OCI-LY7 (cell line): ENCODE measurements at regions not wholly inside any gene's neighbourhood (a gene's known extent, or its start where the extent isn't known, plus 50 kb on each side); places are given as distances from the start of the nearest gene placed in this dataset.

ENCODE experiments used
- BruUV-seq: library from RNA; stranded (reverse); fragments of 400-500 nt; replicated peaks from 2 replicates; lab custom pipeline; 2021; lab: Mats Ljungman, UMichigan
- CTCF ChIA-PET: fragments of 300-600 bp; sonication (Branson Sonifier 250); formaldehyde crosslinking; loops from one replicate; lab custom pipeline; 2022; ENCODE audit warnings: antibody characterized with exemption; ENCODE audit not compliant: unreplicated experiment; lab: Charles Lee
- POLR2A ChIA-PET: fragments of 300-600 bp; sonication (Branson Sonifier 250); formaldehyde crosslinking; loops from one replicate; lab custom pipeline; 2022; ENCODE audit warnings: antibody characterized with exemption; lab: Charles Lee
- DNase-seq: peaks from one replicate; pipeline ENCODE4 v3.0.0-alpha.2; 2015; ENCODE audit warnings: low spot score
- H2AFZ ChIP-seq: fragments of 200-600 bp; sonication (generic), shearing (Covaris generic); 2 replicates; pipeline ENCODE4 v1.6.1; 2014; ENCODE audit warnings: mild to moderate bottlenecking, antibody characterized with exemption, low read length, moderate library complexity
- H3K27ac ChIP-seq: fragments of 200-600 bp; sonication (generic); 2 replicates; pipeline ENCODE4 v1.5.1; 2014; ENCODE audit warnings: mixed run types, low read depth, mild to moderate bottlenecking, moderate library complexity, low read length, inconsistent platforms; ENCODE audit not compliant: poor library complexity, severe bottlenecking
- H3K36me3 ChIP-seq: fragments of 200-600 bp; sonication (generic); 2 replicates; pipeline ENCODE4 v1.6.1; 2014; ENCODE audit warnings: mild to moderate bottlenecking, antibody characterized with exemption, low read length, moderate library complexity, mixed read lengths; ENCODE audit not compliant: insufficient read depth
- H3K4me1 ChIP-seq: fragments of 200-600 bp; sonication (generic); 2 replicates; pipeline ENCODE4 v1.5.1; 2014; ENCODE audit warnings: mild to moderate bottlenecking, low read length; ENCODE audit not compliant: insufficient read depth, poor library complexity, severe bottlenecking
- H3K4me2 ChIP-seq: fragments of 200-600 bp; sonication (generic); 2 replicates; pipeline ENCODE4 v1.6.1; 2014; ENCODE audit warnings: mild to moderate bottlenecking, low read length
- H3K4me3 ChIP-seq: fragments of 200-600 bp; sonication (generic); 2 replicates; pipeline ENCODE4 v1.5.1; 2014; ENCODE audit warnings: mild to moderate bottlenecking, low read depth, low read length; ENCODE audit not compliant: poor library complexity, severe bottlenecking
- H3K79me2 ChIP-seq: fragments of 200-600 bp; sonication (generic); 2 replicates; pipeline ENCODE4 v1.6.1; 2016; ENCODE audit warnings: low read depth, mild to moderate bottlenecking, low read length, moderate library complexity, mixed read lengths; ENCODE audit not compliant: insufficient read depth
- H3K9me2 ChIP-seq: fragments of 200-600 bp; sonication (generic); 2 replicates; pipeline ENCODE4 v1.6.1; 2016; ENCODE audit warnings: mild to moderate bottlenecking, low read length, mixed read lengths; ENCODE audit not compliant: insufficient read depth
- H3K9me3 ChIP-seq: fragments of 200-600 bp; sonication (generic); 2 replicates; pipeline ENCODE4 v1.6.1; 2014; ENCODE audit warnings: mild to moderate bottlenecking, mixed run types, low read length, mixed read lengths
- H4K20me1 ChIP-seq: fragments of 200-600 bp; sonication (generic); 2 replicates; pipeline ENCODE4 v1.6.1; 2014; ENCODE audit warnings: mild to moderate bottlenecking, antibody characterized with exemption, low read length, moderate library complexity, mixed read lengths; ENCODE audit not compliant: insufficient read depth
- EZH2phosphoT487 ChIP-seq: fragments of 200-600 bp; sonication (generic); IDR thresholded peaks from 2 replicates; pipeline ENCODE4 v1.6.1; 2018; ENCODE audit warnings: low read depth, borderline replicate concordance, mild to moderate bottlenecking, mixed run types, antibody characterized with exemption, low read length, moderate library complexity, mixed read lengths
- intact Hi-C: fragments of 100-400 bp; cut with micrococcal nuclease; formaldehyde crosslinking; loops from one replicate; pipeline ENCODE4 v1.10.0; 2022; ENCODE audit not compliant: unreplicated experiment
- TF ChIP-seq, protein P1 (sequence below): fragments of 200-600 bp; sonication (generic); conservative IDR thresholded peaks from 2 replicates; pipeline ENCODE4 v1.5.1; 2014; ENCODE audit warnings: mild to moderate bottlenecking, antibody characterized with exemption, low read length, moderate library complexity, mixed read lengths

DNA sequence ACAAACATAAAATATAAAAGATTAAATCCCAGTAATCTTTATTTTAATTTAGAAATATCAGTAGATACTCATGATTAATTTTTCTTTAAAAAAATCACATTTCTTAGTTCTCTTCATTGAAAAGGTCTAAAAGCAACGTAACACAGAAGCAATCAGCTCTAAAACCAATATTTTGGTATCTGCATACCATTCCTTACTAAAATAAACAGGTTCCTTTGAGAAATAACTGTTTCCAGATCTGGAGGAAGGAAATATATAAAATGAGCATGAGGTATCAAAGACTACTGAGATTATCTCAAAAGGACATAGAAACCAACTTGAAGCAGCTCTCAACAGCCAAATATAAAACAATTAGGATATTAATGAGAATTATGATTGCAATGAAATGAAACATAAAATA lies 301.0 kb upstream of the GNAI1 start:
- Histone ChIP-seq H2AFZ (no peak overlapping the region), H3K9me3 (no peaks in the 10 kb centered on the region), H3K27ac (no peak overlapping the region), H3K4me3 (no peak overlapping the region), H3K36me3 (no peaks in the 10 kb centered on the region), H4K20me1 (no peaks in the 10 kb centered on the region), H3K79me2 (no peaks in the 10 kb centered on the region), H3K4me2 (no peak overlapping the region), H3K4me1 (no peaks in the 10 kb centered on the region), H3K9me2 (no peaks in the 10 kb centered on the region)
- ChIA-PET POLR2A (interaction anchor here (0.5 kb wide), 1 partner anchor 446 kb away, joined by 3 read pairs; no protein-coding TSS in a partner anchor), CTCF (no interaction called here)
- intact Hi-C loops = no loop called here
- no peak for DNase-seq
- no TSS peak for BruUV-seq
- no peak for TF ChIP-seq EZH2phosphoT487
- TF ChIP-seq, protein P1, sequence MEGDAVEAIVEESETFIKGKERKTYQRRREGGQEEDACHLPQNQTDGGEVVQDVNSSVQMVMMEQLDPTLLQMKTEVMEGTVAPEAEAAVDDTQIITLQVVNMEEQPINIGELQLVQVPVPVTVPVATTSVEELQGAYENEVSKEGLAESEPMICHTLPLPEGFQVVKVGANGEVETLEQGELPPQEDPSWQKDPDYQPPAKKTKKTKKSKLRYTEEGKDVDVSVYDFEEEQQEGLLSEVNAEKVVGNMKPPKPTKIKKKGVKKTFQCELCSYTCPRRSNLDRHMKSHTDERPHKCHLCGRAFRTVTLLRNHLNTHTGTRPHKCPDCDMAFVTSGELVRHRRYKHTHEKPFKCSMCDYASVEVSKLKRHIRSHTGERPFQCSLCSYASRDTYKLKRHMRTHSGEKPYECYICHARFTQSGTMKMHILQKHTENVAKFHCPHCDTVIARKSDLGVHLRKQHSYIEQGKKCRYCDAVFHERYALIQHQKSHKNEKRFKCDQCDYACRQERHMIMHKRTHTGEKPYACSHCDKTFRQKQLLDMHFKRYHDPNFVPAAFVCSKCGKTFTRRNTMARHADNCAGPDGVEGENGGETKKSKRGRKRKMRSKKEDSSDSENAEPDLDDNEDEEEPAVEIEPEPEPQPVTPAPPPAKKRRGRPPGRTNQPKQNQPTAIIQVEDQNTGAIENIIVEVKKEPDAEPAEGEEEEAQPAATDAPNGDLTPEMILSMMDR = no peak

DNA sequence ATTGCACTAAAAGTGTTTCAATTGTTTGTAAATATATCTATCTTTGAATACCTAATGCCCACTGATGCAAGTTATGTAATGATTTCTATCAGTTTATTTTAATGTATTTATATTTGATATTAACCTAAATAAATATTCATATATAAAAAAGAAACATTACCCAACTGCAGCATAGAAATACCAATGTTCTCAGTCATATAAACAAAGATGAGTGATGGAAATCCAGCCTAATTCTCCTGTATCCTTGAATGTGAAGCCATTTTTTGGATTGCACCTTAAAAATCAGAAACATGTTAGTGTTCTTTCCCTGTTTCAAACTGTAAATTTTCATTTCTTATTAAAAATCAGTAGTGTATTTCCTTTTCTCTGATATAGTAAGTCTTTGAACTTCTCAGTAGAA lies 305.8 kb upstream of the GNAI1 start:
- DNase-seq = no peak
- Histone ChIP-seq H3K4me3 (no peak overlapping the region), H3K4me2 (no peak overlapping the region), H4K20me1 (no peaks in the 10 kb centered on the region), H3K4me1 (no peaks in the 10 kb centered on the region), H3K79me2 (no peaks in the 10 kb centered on the region), H3K9me2 (no peaks in the 10 kb centered on the region), H3K27ac (no peak overlapping the region), H2AFZ (no peak overlapping the region), H3K36me3 (no peaks in the 10 kb centered on the region), H3K9me3 (no peaks in the 10 kb centered on the region)
- BruUV-seq = no TSS peak
- TF ChIP-seq EZH2phosphoT487 = no peak
- TF ChIP-seq, protein P1 = no peak
- POLR2A ChIA-PET = no interaction called here
- intact Hi-C loops = no loop called here
- CTCF ChIA-PET = no interaction called here

GRCh38 chr7:79823246-79823951 lies 311.2 kb upstream of the GNAI1 start:
- H4K20me1 ChIP-seq = no peaks in the 10 kb centered on the region
- TF ChIP-seq, protein P1 = no peak
- TF ChIP-seq EZH2phosphoT487 = no peak
- no peaks in the 10 kb centered on the region for H3K9me2 ChIP-seq
- H3K79me2 ChIP-seq = no peaks in the 10 kb centered on the region
- no peaks in the 10 kb centered on the region for H3K36me3 ChIP-seq
- H2AFZ ChIP-seq = no peak overlapping the region
- H3K27ac ChIP-seq = no peak overlapping the region
- CTCF ChIA-PET = no interaction called here
- POLR2A ChIA-PET = no interaction called here
- H3K4me1 ChIP-seq = no peaks in the 10 kb centered on the region
- no peak for DNase-seq
- no peak overlapping the region for H3K4me2 ChIP-seq
- no peaks in the 10 kb centered on the region for H3K9me3 ChIP-seq
- intact Hi-C loops = no loop called here
- H3K4me3 ChIP-seq = no peak overlapping the region
- BruUV-seq = no TSS peak
